ENCODE measurements at regions not wholly inside any gene's neighbourhood (a gene's known extent, or its start where the extent isn't known, plus 50 kb on each side); places are given as distances from the start of the nearest gene placed in this dataset.

- no peak overlapping the region for H3K27ac Mint-ChIP-seq (ENCODE audit: unreplicated experiment)
- no peak overlapping the region for H3K4me3 Mint-ChIP-seq (ENCODE audit: unreplicated experiment)
- DNase-seq (ENCODE audit: extremely low spot score, unreplicated experiment): no peak
- no peaks in the 10 kb centered on the region for H3K4me1 Mint-ChIP-seq (ENCODE audit: unreplicated experiment)
- TF ChIP-seq, protein P1, sequence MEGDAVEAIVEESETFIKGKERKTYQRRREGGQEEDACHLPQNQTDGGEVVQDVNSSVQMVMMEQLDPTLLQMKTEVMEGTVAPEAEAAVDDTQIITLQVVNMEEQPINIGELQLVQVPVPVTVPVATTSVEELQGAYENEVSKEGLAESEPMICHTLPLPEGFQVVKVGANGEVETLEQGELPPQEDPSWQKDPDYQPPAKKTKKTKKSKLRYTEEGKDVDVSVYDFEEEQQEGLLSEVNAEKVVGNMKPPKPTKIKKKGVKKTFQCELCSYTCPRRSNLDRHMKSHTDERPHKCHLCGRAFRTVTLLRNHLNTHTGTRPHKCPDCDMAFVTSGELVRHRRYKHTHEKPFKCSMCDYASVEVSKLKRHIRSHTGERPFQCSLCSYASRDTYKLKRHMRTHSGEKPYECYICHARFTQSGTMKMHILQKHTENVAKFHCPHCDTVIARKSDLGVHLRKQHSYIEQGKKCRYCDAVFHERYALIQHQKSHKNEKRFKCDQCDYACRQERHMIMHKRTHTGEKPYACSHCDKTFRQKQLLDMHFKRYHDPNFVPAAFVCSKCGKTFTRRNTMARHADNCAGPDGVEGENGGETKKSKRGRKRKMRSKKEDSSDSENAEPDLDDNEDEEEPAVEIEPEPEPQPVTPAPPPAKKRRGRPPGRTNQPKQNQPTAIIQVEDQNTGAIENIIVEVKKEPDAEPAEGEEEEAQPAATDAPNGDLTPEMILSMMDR (IDR thresholded peaks at IDR 0.05): no peak
- H3K9me3 Mint-ChIP-seq (ENCODE audit: unreplicated experiment): no peaks in the 10 kb centered on the region
- H3K27me3 Mint-ChIP-seq (ENCODE audit: unreplicated experiment): no peaks in the 10 kb centered on the region
- no peaks in the 10 kb centered on the region for H3K36me3 Mint-ChIP-seq (ENCODE audit: unreplicated experiment)
Measured at GRCh38 chr1:57591842-57592241, 168.0 kb upstream of the DAB1 start.

DNA sequence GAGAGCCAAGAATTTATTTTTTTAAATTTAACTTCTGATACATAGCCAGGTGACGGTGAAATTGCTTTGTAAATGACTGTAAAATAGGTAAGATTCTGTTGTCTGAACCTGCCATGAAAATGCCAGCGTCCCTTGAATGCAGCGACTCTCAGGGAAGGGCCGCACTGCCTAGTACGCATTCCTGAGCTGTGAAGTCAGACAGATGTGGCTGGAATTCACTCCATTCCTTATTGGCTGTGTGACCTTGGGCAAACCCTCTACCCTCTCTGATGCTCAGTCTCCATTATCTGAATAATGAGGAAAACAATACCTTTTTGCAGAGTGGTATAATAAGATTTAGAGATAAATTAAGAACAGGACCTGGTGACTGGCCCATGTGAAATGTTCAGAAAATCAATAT, 167.1 kb upstream of the DAB1 start:
- H3K27me3 Mint-ChIP-seq (ENCODE audit: unreplicated experiment): peaks cover 5% of the 10 kb centered on the region

DNA sequence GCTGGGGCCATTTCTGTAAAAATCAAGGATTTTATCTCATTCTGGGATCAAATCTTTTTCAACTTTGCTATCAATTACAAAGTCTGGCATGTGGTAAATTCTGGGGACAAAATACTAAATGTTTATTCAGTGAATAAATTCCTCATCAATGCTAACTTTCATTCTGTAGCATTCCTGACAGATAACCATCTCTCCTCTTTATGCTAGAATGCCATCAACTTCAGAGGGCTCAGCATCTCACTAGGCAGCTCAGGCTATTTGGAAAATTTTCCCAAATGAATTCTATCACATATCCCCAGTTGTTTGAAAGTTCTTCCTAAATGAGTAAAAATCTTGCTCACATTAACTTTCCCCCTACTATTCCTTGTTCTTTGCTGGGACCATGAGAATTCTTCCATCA, 163.0 kb upstream of the DAB1 start:
- H3K4me3 Mint-ChIP-seq (ENCODE audit: unreplicated experiment): no peak overlapping the region
- H3K36me3 Mint-ChIP-seq (ENCODE audit: unreplicated experiment): no peaks in the 10 kb centered on the region
- no peaks in the 10 kb centered on the region for H3K9me3 Mint-ChIP-seq (ENCODE audit: unreplicated experiment)
- H3K27ac Mint-ChIP-seq (ENCODE audit: unreplicated experiment): no peak overlapping the region
- no peaks in the 10 kb centered on the region for H3K4me1 Mint-ChIP-seq (ENCODE audit: unreplicated experiment)
- DNase-seq (ENCODE audit: extremely low spot score, unreplicated experiment): no peak
- H3K27me3 Mint-ChIP-seq (ENCODE audit: unreplicated experiment): peaks cover 9% of the 10 kb centered on the region
- TF ChIP-seq, protein P1 (IDR thresholded peaks at IDR 0.05): no peak

More for the DNA sequence above, 167.1 kb upstream of the DAB1 start:
- Mint-ChIP-seq H3K9me3 (ENCODE audit: unreplicated experiment) (no peaks in the 10 kb centered on the region), H3K4me3 (ENCODE audit: unreplicated experiment) (no peak overlapping the region), H3K4me1 (ENCODE audit: unreplicated experiment) (no peaks in the 10 kb centered on the region), H3K27ac (ENCODE audit: unreplicated experiment) (no peak overlapping the region), H3K36me3 (ENCODE audit: unreplicated experiment) (no peaks in the 10 kb centered on the region)
- DNase-seq (ENCODE audit: extremely low spot score, unreplicated experiment): no peak
- TF ChIP-seq, protein P1 (IDR thresholded peaks at IDR 0.05): no peak

DNA sequence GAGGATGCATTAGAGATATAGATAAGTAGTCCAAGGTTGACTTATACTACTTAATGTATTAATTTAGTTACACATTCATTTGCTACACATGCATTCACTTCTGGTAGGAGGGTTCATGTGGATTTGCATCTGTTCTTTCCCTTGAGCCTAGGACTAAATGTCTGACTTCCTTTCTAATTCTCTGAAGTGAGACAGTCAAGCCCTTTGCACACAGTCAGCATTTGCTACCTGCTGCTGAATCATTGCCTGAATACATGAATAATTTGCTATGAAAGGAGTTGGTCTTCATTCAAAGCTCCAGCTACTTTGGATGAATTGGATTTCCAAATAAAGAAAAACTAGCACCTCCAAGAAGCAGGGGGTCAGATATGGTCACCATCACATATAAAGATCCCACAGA, 154.8 kb upstream of the DAB1 start:
- Mint-ChIP-seq H3K27me3 (ENCODE audit: unreplicated experiment) (peaks cover 6% of the 10 kb centered on the region), H3K36me3 (ENCODE audit: unreplicated experiment) (no peaks in the 10 kb centered on the region), H3K27ac (ENCODE audit: unreplicated experiment) (no peak overlapping the region), H3K9me3 (ENCODE audit: unreplicated experiment) (no peaks in the 10 kb centered on the region), H3K4me1 (ENCODE audit: unreplicated experiment) (no peaks in the 10 kb centered on the region), H3K4me3 (ENCODE audit: unreplicated experiment) (no peak overlapping the region)
- DNase-seq (ENCODE audit: extremely low spot score, unreplicated experiment): no peak
- TF ChIP-seq, protein P1 (IDR thresholded peaks at IDR 0.05): no peak

DNA sequence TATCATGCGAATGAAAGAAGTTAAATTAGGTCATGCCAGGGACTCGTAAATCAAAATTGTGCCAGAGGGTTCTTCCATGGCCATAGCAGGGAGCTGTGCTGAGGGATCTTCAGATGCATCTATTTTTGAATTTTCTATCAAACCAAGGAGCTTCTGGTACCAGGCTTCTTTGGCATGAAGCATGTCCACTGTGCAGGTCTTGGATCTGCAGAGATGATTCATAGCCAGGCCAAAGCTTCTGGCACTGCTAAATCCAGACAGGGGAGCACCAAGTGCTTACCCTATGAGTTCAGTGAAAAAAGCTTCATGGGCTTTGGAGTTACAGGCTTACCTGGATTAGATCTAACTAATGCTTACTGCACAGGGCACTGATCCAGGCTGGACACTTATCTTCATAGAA, 154.2 kb upstream of the DAB1 start:
- no peak overlapping the region for H3K27ac Mint-ChIP-seq (ENCODE audit: unreplicated experiment)
- H3K4me1 Mint-ChIP-seq (ENCODE audit: unreplicated experiment): no peaks in the 10 kb centered on the region
- DNase-seq (ENCODE audit: extremely low spot score, unreplicated experiment): no peak
- H3K4me3 Mint-ChIP-seq (ENCODE audit: unreplicated experiment): no peak overlapping the region
- TF ChIP-seq, protein P1 (IDR thresholded peaks at IDR 0.05): no peak
- no peaks in the 10 kb centered on the region for H3K9me3 Mint-ChIP-seq (ENCODE audit: unreplicated experiment)
- peaks cover 7% of the 10 kb centered on the region for H3K27me3 Mint-ChIP-seq (ENCODE audit: unreplicated experiment)
- no peaks in the 10 kb centered on the region for H3K36me3 Mint-ChIP-seq (ENCODE audit: unreplicated experiment)

Measured in osteocyte (in vitro differentiated cells).